H1 (cell line): ENCODE measurements at regions not wholly inside any gene's neighbourhood (a gene's known extent, or its start where the extent isn't known, plus 50 kb on each side); places are given as distances from the start of the nearest gene placed in this dataset.

ENCODE experiments used
- CTCF ChIA-PET: fragments of 300-600 bp; sonication (Branson Sonifier 250); formaldehyde crosslinking; loops from one replicate; lab custom pipeline; 2021; ENCODE audit not compliant: partially characterized antibody; lab: Charles Lee
- POLR2A ChIA-PET: fragments of 300-600 bp; sonication (Branson Sonifier 250); formaldehyde crosslinking; loops from one replicate; lab custom pipeline; 2021; ENCODE audit warnings: inconsistent platforms; ENCODE audit not compliant: partially characterized antibody; lab: Charles Lee
- DNase-seq, 2 experiments: peaks; one replicate each; pipeline versions ENCODE4 v3.0.0 to v3.0.0-alpha.2; 2010 to 2022; ENCODE audit warnings: low spot score in 2 of 2, low read depth in 1 of 2, mixed read lengths in 1 of 2
- FAIRE-seq: peaks from 2 replicates; lab custom pipeline; 2011; peaks lifted over from hg19 to GRCh38; lab: Jason Lieb, UNC
- H2AFZ ChIP-seq: 2 replicates; pipeline ENCODE4 v1.8.1; 2012; ENCODE audit warnings: low read length, inconsistent platforms
- H2AK5ac ChIP-seq: 2 replicates; pipeline ENCODE4 v1.6.1; 2013; ENCODE audit warnings: low read depth, low read length
- H2BK120ac ChIP-seq: replicated peaks from 2 replicates; pipeline ENCODE3; 2013; ENCODE audit warnings: low read depth, low read length, inconsistent platforms
- H2BK12ac ChIP-seq: 2 replicates; pipeline ENCODE4 v1.6.1; 2013; ENCODE audit warnings: low read depth, low read length
- H2BK15ac ChIP-seq: 2 replicates; pipeline ENCODE4 v1.6.1; 2013; ENCODE audit warnings: low read length
- H2BK20ac ChIP-seq: 2 replicates; pipeline ENCODE4 v1.6.1; 2013; ENCODE audit warnings: low read length
- H2BK5ac ChIP-seq: 2 replicates; pipeline ENCODE4 v1.6.1; 2013; ENCODE audit warnings: low read depth, low read length
- H3K14ac ChIP-seq: 2 replicates; pipeline ENCODE4 v1.6.1; 2013; ENCODE audit warnings: inconsistent platforms; ENCODE audit not compliant: insufficient read length
- H3K18ac ChIP-seq: 2 replicates; pipeline ENCODE4 v1.6.1; 2013; ENCODE audit warnings: low read length; ENCODE audit errors: extremely low read depth
- H3K23ac ChIP-seq: 2 replicates; pipeline ENCODE4 v1.6.1; 2013; ENCODE audit warnings: inconsistent platforms; ENCODE audit not compliant: insufficient read length
- H3K23me2 ChIP-seq: 2 replicates; pipeline ENCODE4 v1.6.1; 2013; ENCODE audit warnings: low read depth, low read length
- H3K27ac ChIP-seq: 2 replicates; pipeline ENCODE4 v1.6.1; 2011; ENCODE audit warnings: low read depth, low read length, inconsistent platforms
- H3K27me3 ChIP-seq, 4 experiments: replicated peaks in 1 of 4; 1 replicate in 1 of 4; 2 replicates in 3 of 4; pipeline versions ENCODE4 v1.6.1 to v1.8.1; 2011 to 2013; ENCODE audit warnings: low read length in 3 of 4, mild to moderate bottlenecking in 3 of 4, inconsistent platforms in 2 of 4, mixed read lengths in 2 of 4, moderate library complexity in 1 of 4; ENCODE audit not compliant: control insufficient read depth in 3 of 4, insufficient read depth in 3 of 4; ENCODE audit errors: extremely low read depth in 1 of 4
- H3K36me3 ChIP-seq, 4 experiments: 2 replicates each; pipeline versions ENCODE4 v1.6.1 to v1.8.1; 2011 to 2013; ENCODE audit warnings: mild to moderate bottlenecking in 4 of 4, low read length in 3 of 4, moderate library complexity in 2 of 4, control low read depth in 1 of 4, inconsistent platforms in 1 of 4; ENCODE audit not compliant: insufficient read depth in 4 of 4, control insufficient read depth in 2 of 4
- H3K4ac ChIP-seq: replicated peaks from 2 replicates; pipeline ENCODE3; 2013; ENCODE audit warnings: low read length, low read depth, mixed read lengths, inconsistent platforms; ENCODE audit not compliant: insufficient read length
- H3K4me1 ChIP-seq, 4 experiments: replicated peaks in 1 of 4; 1 replicate in 1 of 4; 2 replicates in 3 of 4; pipeline versions ENCODE4 v1.6.1 to v1.8.1; 2011 to 2013; ENCODE audit warnings: low read length in 3 of 4, inconsistent platforms in 2 of 4, mixed read lengths in 1 of 4; ENCODE audit not compliant: insufficient read depth in 4 of 4, control insufficient read depth in 3 of 4
- H3K4me2 ChIP-seq, 2 experiments: 2 replicates each; pipeline versions ENCODE4 v1.6.1 to v1.8.1; 2011 to 2013; ENCODE audit warnings: low read depth in 2 of 2, low read length in 2 of 2, control low read depth in 1 of 2, inconsistent platforms in 1 of 2, mild to moderate bottlenecking in 1 of 2; ENCODE audit not compliant: insufficient read depth in 1 of 2
- H3K4me3 ChIP-seq, 4 experiments: fragments of 200-600, 300-600 bp in 1 of 4; sonication (generic), shearing (Covaris generic), sonication (Bioruptor Twin) in 1 of 4; 2 replicates each; pipeline versions ENCODE4 v1.5.1 to v1.8.1; 2011 to 2016; ENCODE audit warnings: low read length in 4 of 4, low read depth in 3 of 4, control low read depth in 2 of 4, inconsistent platforms in 2 of 4, mild to moderate bottlenecking in 2 of 4, mixed read lengths in 1 of 4, moderate library complexity in 1 of 4; ENCODE audit not compliant: insufficient read depth in 2 of 4; ENCODE audit errors: extremely low read depth in 1 of 4
- H3K56ac ChIP-seq: replicated peaks from 2 replicates; pipeline ENCODE3; 2013; ENCODE audit warnings: low read depth, mild to moderate bottlenecking, mixed read lengths, low read length, inconsistent platforms; ENCODE audit not compliant: insufficient read length
- H3K79me1 ChIP-seq: 2 replicates; pipeline ENCODE4 v1.6.1; 2013; ENCODE audit warnings: low read depth, low read length, control low read depth
- H3K79me2 ChIP-seq, 2 experiments: 2 replicates each; pipeline versions ENCODE4 v1.6.1 to v1.8.1; 2012 to 2013; ENCODE audit warnings: low read length in 2 of 2, mild to moderate bottlenecking in 2 of 2, inconsistent platforms in 1 of 2; ENCODE audit not compliant: insufficient read depth in 2 of 2, control insufficient read depth in 1 of 2
- H3K9ac ChIP-seq, 4 experiments: replicated peaks in 1 of 4; 1 replicate in 1 of 4; 2 replicates in 3 of 4; pipeline versions ENCODE4 v1.6.1 to v1.8.1; 2011 to 2013; ENCODE audit warnings: low read depth in 3 of 4, low read length in 3 of 4, control low read depth in 2 of 4, mild to moderate bottlenecking in 2 of 4, moderate library complexity in 2 of 4, inconsistent platforms in 1 of 4; ENCODE audit errors: extremely low read depth in 1 of 4
- H3K9me3 ChIP-seq, 2 experiments: 2 replicates each; pipeline versions ENCODE4 v1.6.1 to v1.8.1; 2012 to 2013; ENCODE audit warnings: mild to moderate bottlenecking in 2 of 2, moderate library complexity in 2 of 2, control low read depth in 1 of 2, inconsistent platforms in 1 of 2, low read depth in 1 of 2, low read length in 1 of 2, mixed read lengths in 1 of 2; ENCODE audit not compliant: insufficient read depth in 2 of 2
- H4K20me1 ChIP-seq, 2 experiments: replicated peaks in 1 of 2; 2 replicates each; pipeline versions ENCODE3 to v1.8.1; 2011 to 2013; ENCODE audit warnings: inconsistent platforms in 2 of 2, low read length in 2 of 2, mild to moderate bottlenecking in 1 of 2; ENCODE audit not compliant: insufficient read depth in 2 of 2, control insufficient read depth in 1 of 2
- H4K5ac ChIP-seq: 2 replicates; pipeline ENCODE4 v1.6.1; 2013; ENCODE audit warnings: low read length, low read depth, mixed read lengths, inconsistent platforms; ENCODE audit not compliant: insufficient read length
- H4K8ac ChIP-seq: 2 replicates; pipeline ENCODE4 v1.8.0; 2013; ENCODE audit warnings: mild to moderate bottlenecking, moderate library complexity, low read length, inconsistent platforms; ENCODE audit not compliant: insufficient read depth; ENCODE audit errors: extremely low read depth
- H4K91ac ChIP-seq: replicated peaks from 2 replicates; pipeline ENCODE3; 2013; ENCODE audit warnings: low read length, mixed read lengths, inconsistent platforms; ENCODE audit not compliant: insufficient read length
- BCL11A ChIP-seq, 2 experiments: IDR thresholded peaks; one replicate each; pipeline ENCODE4 v1.6.1; 2011; ENCODE audit warnings: low read depth in 2 of 2, low read length in 2 of 2, mild to moderate bottlenecking in 2 of 2
- CBX8 ChIP-seq: fragments of 300-800, 300-1000 bp; sonication (generic); IDR thresholded peaks from 2 replicates; pipeline ENCODE4 v1.7.1; 2016; ENCODE audit warnings: low read depth, low read length, borderline replicate concordance
- EGR1 ChIP-seq: IDR thresholded peaks from 2 replicates; pipeline ENCODE4 v1.6.1; 2011; ENCODE audit warnings: low read depth, low read length, borderline replicate concordance
- EP300 ChIP-seq, 2 experiments: IDR thresholded peaks; 1 replicate in 1 of 2; 2 replicates in 1 of 2; pipeline ENCODE4 v1.6.1; 2011 to 2012; ENCODE audit warnings: low read depth in 2 of 2, low read length in 2 of 2, mild to moderate bottlenecking in 2 of 2, borderline replicate concordance in 1 of 2, inconsistent platforms in 1 of 2, moderate library complexity in 1 of 2
- HDAC6 ChIP-seq: IDR thresholded peaks from one replicate; pipeline ENCODE4 v1.7.1; 2012; ENCODE audit warnings: low read depth, mild to moderate bottlenecking, inconsistent platforms, low read length, moderate library complexity
- JUN ChIP-seq: IDR thresholded peaks from 2 replicates; pipeline ENCODE4 v1.6.1; 2011; ENCODE audit warnings: low read depth, mild to moderate bottlenecking, improper control_type of control experiment, low read length
- POLR2A ChIP-seq, 2 experiments: IDR thresholded peaks; 1 replicate in 1 of 2; 2 replicates in 1 of 2; pipeline ENCODE4 v1.6.1; 2011; ENCODE audit warnings: low read depth in 2 of 2, low read length in 2 of 2, mild to moderate bottlenecking in 2 of 2; ENCODE audit errors: control extremely low read depth in 1 of 2
- RFX5 ChIP-seq: IDR thresholded peaks from 2 replicates; pipeline ENCODE4 v1.6.1; 2011; ENCODE audit warnings: low read depth, low read length, improper control_type of control experiment, borderline replicate concordance
- RXRA ChIP-seq: IDR thresholded peaks from 2 replicates; pipeline ENCODE4 v1.6.1; 2011; ENCODE audit warnings: low read depth, mild to moderate bottlenecking, low read length, moderate library complexity; ENCODE audit not compliant: insufficient read depth
- TEAD4 ChIP-seq: IDR thresholded peaks from 2 replicates; pipeline ENCODE4 v1.6.1; 2012; ENCODE audit warnings: low read depth, low read length, inconsistent platforms, mixed read lengths
- WGBS, 2 experiments: shearing (Covaris generic) in 1 of 2; methylation state at CpG; one replicate each; pipeline versions ENCODE4 v1.1.6 to v1.1.7; 2013 to 2015; ENCODE audit warnings: low lambda C conversion rate in 2 of 2, mixed read lengths in 2 of 2, inconsistent platforms in 1 of 2, low coverage in 1 of 2, missing lambda C conversion rate in 1 of 2; ENCODE audit not compliant: insufficient replicate concordance in 2 of 2, insufficient coverage in 1 of 2, insufficient read length in 1 of 2; ENCODE audit errors: extremely low coverage in 1 of 2, missing lambda C conversion rate in 1 of 2; 5-methylcytosine and 5-hydroxymethylcytosine counted together

- Histone ChIP-seq H3K27ac (no peak overlapping the region), H2AFZ (no peak overlapping the region), H3K4me2 (no peak overlapping the region), H4K5ac (no peak overlapping the region), H3K4me3 (no peak overlapping the region), H2BK15ac (no peak overlapping the region), H3K9me3 (no peaks in the 10 kb centered on the region), H4K91ac (no peak overlapping the region), H3K27me3 (no peaks in the 10 kb centered on the region)
- no peak for FAIRE-seq
- TF ChIP-seq EP300 (IDR thresholded peaks at IDR 0.05; ENCODE audit: borderline replicate concordance in 1 of 2, low read depth in 2 of 2, low read length in 2 of 2), result no peak
- TF ChIP-seq CBX8, result no peak
- no peak for TF ChIP-seq TEAD4
- no peak for TF ChIP-seq POLR2A (IDR thresholded peaks at IDR 0.05; ENCODE audit: control extremely low read depth in 1 of 2, low read depth in 2 of 2, low read length in 2 of 2)
- no peak for TF ChIP-seq RFX5
- no peak for TF ChIP-seq HDAC6
- no peak for TF ChIP-seq BCL11A (IDR thresholded peaks at IDR 0.05; ENCODE audit: low read depth in 2 of 2, low read length in 2 of 2)
- TF ChIP-seq JUN, result no peak
- TF ChIP-seq RXRA, result no peak
- no peak for TF ChIP-seq EGR1
- TF ChIP-seq, all 59 proteins: peak for 0
- Histone ChIP-seq H3K4me1 (no peaks in the 10 kb centered on the region), H3K23me2 (no peaks in the 10 kb centered on the region; the same call in 1 of the 2 replicates), H3K36me3 (no peaks in the 10 kb centered on the region), H2BK120ac (no peak overlapping the region), H3K23ac (no peak overlapping the region), H4K8ac (no peak overlapping the region), H3K18ac (no peak overlapping the region), H3K4ac (no peak overlapping the region), H2BK20ac (no peak overlapping the region), H3K79me1 (no peaks in the 10 kb centered on the region), H2AK5ac (no peak overlapping the region), H4K20me1 (no peaks in the 10 kb centered on the region), H3K14ac (no peak overlapping the region), H3K9ac (no peak overlapping the region), H3K56ac (no peak overlapping the region), H2BK12ac (no peak overlapping the region), H2BK5ac (no peak overlapping the region), H3K79me2 (no peaks in the 10 kb centered on the region)
- ChIA-PET POLR2A (no interaction called here), CTCF (no interaction called here)
- WGBS, 2 experiments, result 95% methylated on average over 2 of the region's 2 CpGs; no CpG with 5 or more reads in 1 of the 2 experiments
- DNase-seq, result no peak
Measured at GRCh38 chr1:58108783-58109182, 437.7 kb downstream of the OMA1 start.
